K562 (cell line): ENCODE measurements at regions not wholly inside any gene's neighbourhood (a gene's known extent, or its start where the extent isn't known, plus 50 kb on each side); places are given as distances from the start of the nearest gene placed in this dataset.

Experiments
- CBFA2T3 ChIP-seq: fragments of 450-650 bp; IDR thresholded peaks from 2 replicates; pipeline ENCODE4 v1.6.1; 2017
- CEBPG ChIP-seq, 3 experiments: fragments of 200-800 bp in 1 of 3; sonication (Bioruptor generic) in 1 of 3; sonication (generic) in 1 of 3; formaldehyde crosslinking in 1 of 3; IDR thresholded peaks in 2 of 3; conservative IDR thresholded peaks in 1 of 3; 2 replicates each; pipeline versions ENCODE4 v1.6.1 to v1.8.0; 2016 to 2022; ENCODE audit warnings: missing compliant biosample characterization in 2 of 3, missing genetic modification characterization in 2 of 3, mild to moderate bottlenecking in 1 of 3, missing genetic modification reagents in 1 of 3
- CREBBP ChIP-seq: IDR thresholded peaks from one replicate; pipeline ENCODE4 v1.6.1; 2012; ENCODE audit warnings: low read depth, mild to moderate bottlenecking, control low read depth, inconsistent platforms, low read length
- EP300 ChIP-seq: IDR thresholded peaks from 2 replicates; pipeline ENCODE4 v1.6.1; 2012; ENCODE audit warnings: low read length, improper control_type of control experiment
- HES1 ChIP-seq: fragments of 450-650 bp; IDR thresholded peaks from 2 replicates; pipeline ENCODE4 v1.6.1; 2016; ENCODE audit warnings: low read depth, mild to moderate bottlenecking, moderate library complexity
- KLF1 ChIP-seq: fragments of 450-650 bp; IDR thresholded peaks from 2 replicates; pipeline ENCODE4 v1.6.1; 2016; ENCODE audit warnings: missing genetic modification characterization, missing compliant biosample characterization
- LEF1 ChIP-seq: fragments of 450-650 bp; IDR thresholded peaks from 2 replicates; pipeline ENCODE4 v1.6.1; 2016; ENCODE audit warnings: mild to moderate bottlenecking
- MAZ ChIP-seq, 2 experiments: fragments of 450-650 bp in 1 of 2; sonication (generic) in 1 of 2; formaldehyde crosslinking; IDR thresholded peaks in 1 of 2; conservative IDR thresholded peaks in 1 of 2; 2 replicates each; pipeline versions ENCODE4 v1.4.0 to v1.5.0; 2020; ENCODE audit warnings: mild to moderate bottlenecking in 1 of 2, missing genetic modification reagents in 1 of 2
- MEIS2 ChIP-seq: fragments of 450-650 bp; IDR thresholded peaks from 2 replicates; pipeline ENCODE4 v1.6.1; 2014; ENCODE audit warnings: mild to moderate bottlenecking; ENCODE audit not compliant: partially characterized antibody
- MTA2 ChIP-seq: fragments of 450-650 bp; IDR thresholded peaks from 2 replicates; pipeline ENCODE4 v1.6.1; 2016; ENCODE audit warnings: low read depth
- NFATC3 ChIP-seq: fragments of 450-650 bp; IDR thresholded peaks from 2 replicates; pipeline ENCODE4 v1.6.1; 2017; ENCODE audit warnings: mild to moderate bottlenecking
- SMARCC2 ChIP-seq: fragments of 450-650 bp; IDR thresholded peaks from 2 replicates; pipeline ENCODE4 v1.6.1; 2017; ENCODE audit warnings: antibody characterized with exemption, moderate library complexity, mild to moderate bottlenecking, low read depth
- SOX6 ChIP-seq: fragments of 450-650 bp; IDR thresholded peaks from 2 replicates; pipeline ENCODE4 v1.6.1; 2014; ENCODE audit warnings: mild to moderate bottlenecking
- SRSF7 ChIP-seq: fragments of 200-400 bp; formaldehyde crosslinking; optimal IDR thresholded peaks from 2 replicates; pipeline ENCODE3; 2017; ENCODE audit warnings: mild to moderate bottlenecking, low read depth, low read length
- TARDBP ChIP-seq: fragments of 450-650 bp; IDR thresholded peaks from 2 replicates; pipeline ENCODE4 v1.6.1; 2016
- TEAD4 ChIP-seq, 2 experiments: sonication (generic) in 1 of 2; formaldehyde crosslinking in 1 of 2; IDR thresholded peaks; 2 replicates each; pipeline versions ENCODE4 v1.6.1 to v1.8.0; 2012 to 2022; ENCODE audit warnings: borderline replicate concordance in 1 of 2, inconsistent platforms in 1 of 2, low read length in 1 of 2, mild to moderate bottlenecking in 1 of 2, missing genetic modification reagents in 1 of 2
- TRIM24 ChIP-seq, 2 experiments: fragments of 450-650 bp; IDR thresholded peaks; 2 replicates each; pipeline ENCODE4 v1.6.1; 2016
- ZBED1 ChIP-seq: IDR thresholded peaks from 2 replicates; pipeline ENCODE4 v1.6.1; 2014
- ZNF699 ChIP-seq: fragments of 250-450 bp; sonication (Bioruptor Pico); IDR thresholded peaks from 2 replicates; pipeline ENCODE4 v1.8.0; 2021; ENCODE audit warnings: mild to moderate bottlenecking, moderate library complexity; ENCODE audit not compliant: insufficient replicate concordance
- ZNF830 ChIP-seq: fragments of 250-450 bp; sonication (Bioruptor Pico); IDR thresholded peaks from 2 replicates; pipeline ENCODE4 v1.5.0; 2021; ENCODE audit warnings: mild to moderate bottlenecking
- TF ChIP-seq, protein P1 (sequence below), 2 experiments: IDR thresholded peaks in 1 of 2; conservative IDR thresholded peaks in 1 of 2; 2 replicates each; pipeline ENCODE4 v1.6.1; 2016; ENCODE audit warnings: low read depth in 2 of 2, mild to moderate bottlenecking in 1 of 2, missing compliant biosample characterization in 1 of 2, missing genetic modification characterization in 1 of 2, moderate library complexity in 1 of 2
- TF ChIP-seq, protein P2 (sequence below): sonication (generic); formaldehyde crosslinking; IDR thresholded peaks from 2 replicates; pipeline ENCODE4 v1.8.0; 2022; ENCODE audit warnings: mild to moderate bottlenecking, missing genetic modification reagents, borderline replicate concordance
- TF ChIP-seq, protein P3 (sequence below): fragments of 250-450 bp; sonication (Bioruptor Pico); IDR thresholded peaks from 2 replicates; pipeline ENCODE4 v1.5.0; 2020; ENCODE audit warnings: mild to moderate bottlenecking, borderline replicate concordance

- TF ChIP-seq TARDBP = no peak
- no peak for TF ChIP-seq ZNF830 (CRISPR knock-in tag)
- TF ChIP-seq SMARCC2 = no peak
- TF ChIP-seq EP300 = peak; percentile 25; the same call in 1 of the 2 replicates
- TF ChIP-seq CREBBP = no peak
- no peak for TF ChIP-seq CEBPG (CRISPR knock-in tag; IDR thresholded peaks at IDR 0.05)
- TF ChIP-seq CEBPG (tag; conservative IDR thresholded peaks at IDR 0.05 in 1 of 2, IDR thresholded peaks at IDR 0.05 in 1 of 2) = no peak
- TF ChIP-seq MTA2 = peak; percentile 24; the same call in 1 of the 2 replicates
- TF ChIP-seq, protein P1, sequence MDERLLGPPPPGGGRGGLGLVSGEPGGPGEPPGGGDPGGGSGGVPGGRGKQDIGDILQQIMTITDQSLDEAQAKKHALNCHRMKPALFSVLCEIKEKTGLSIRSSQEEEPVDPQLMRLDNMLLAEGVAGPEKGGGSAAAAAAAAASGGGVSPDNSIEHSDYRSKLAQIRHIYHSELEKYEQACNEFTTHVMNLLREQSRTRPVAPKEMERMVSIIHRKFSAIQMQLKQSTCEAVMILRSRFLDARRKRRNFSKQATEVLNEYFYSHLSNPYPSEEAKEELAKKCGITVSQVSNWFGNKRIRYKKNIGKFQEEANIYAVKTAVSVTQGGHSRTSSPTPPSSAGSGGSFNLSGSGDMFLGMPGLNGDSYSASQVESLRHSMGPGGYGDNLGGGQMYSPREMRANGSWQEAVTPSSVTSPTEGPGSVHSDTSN (CRISPR knock-in tag; IDR thresholded peaks at IDR 0.05; ENCODE audit: low read depth) = no peak
- TF ChIP-seq, protein P1 (tag; conservative IDR thresholded peaks at IDR 0.05; ENCODE audit: low read depth) = 0 out of 2 replicates have a peak, but pooled peaks have one; percentile 5
- TF ChIP-seq, protein P2, sequence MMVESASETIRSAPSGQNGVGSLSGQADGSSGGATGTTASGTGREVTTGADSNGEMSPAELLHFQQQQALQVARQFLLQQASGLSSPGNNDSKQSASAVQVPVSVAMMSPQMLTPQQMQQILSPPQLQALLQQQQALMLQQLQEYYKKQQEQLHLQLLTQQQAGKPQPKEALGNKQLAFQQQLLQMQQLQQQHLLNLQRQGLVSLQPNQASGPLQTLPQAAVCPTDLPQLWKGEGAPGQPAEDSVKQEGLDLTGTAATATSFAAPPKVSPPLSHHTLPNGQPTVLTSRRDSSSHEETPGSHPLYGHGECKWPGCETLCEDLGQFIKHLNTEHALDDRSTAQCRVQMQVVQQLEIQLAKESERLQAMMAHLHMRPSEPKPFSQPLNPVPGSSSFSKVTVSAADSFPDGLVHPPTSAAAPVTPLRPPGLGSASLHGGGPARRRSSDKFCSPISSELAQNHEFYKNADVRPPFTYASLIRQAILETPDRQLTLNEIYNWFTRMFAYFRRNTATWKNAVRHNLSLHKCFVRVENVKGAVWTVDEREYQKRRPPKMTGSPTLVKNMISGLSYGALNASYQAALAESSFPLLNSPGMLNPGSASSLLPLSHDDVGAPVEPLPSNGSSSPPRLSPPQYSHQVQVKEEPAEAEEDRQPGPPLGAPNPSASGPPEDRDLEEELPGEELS (CRISPR knock-in tag) = no peak
- TF ChIP-seq SOX6 = peak; percentile 53; the same call in 1 of the 2 replicates
- no peak for TF ChIP-seq LEF1
- no peak for TF ChIP-seq TRIM24 (IDR thresholded peaks at IDR 0.05)
- no peak for TF ChIP-seq SRSF7
- TF ChIP-seq, protein P3, sequence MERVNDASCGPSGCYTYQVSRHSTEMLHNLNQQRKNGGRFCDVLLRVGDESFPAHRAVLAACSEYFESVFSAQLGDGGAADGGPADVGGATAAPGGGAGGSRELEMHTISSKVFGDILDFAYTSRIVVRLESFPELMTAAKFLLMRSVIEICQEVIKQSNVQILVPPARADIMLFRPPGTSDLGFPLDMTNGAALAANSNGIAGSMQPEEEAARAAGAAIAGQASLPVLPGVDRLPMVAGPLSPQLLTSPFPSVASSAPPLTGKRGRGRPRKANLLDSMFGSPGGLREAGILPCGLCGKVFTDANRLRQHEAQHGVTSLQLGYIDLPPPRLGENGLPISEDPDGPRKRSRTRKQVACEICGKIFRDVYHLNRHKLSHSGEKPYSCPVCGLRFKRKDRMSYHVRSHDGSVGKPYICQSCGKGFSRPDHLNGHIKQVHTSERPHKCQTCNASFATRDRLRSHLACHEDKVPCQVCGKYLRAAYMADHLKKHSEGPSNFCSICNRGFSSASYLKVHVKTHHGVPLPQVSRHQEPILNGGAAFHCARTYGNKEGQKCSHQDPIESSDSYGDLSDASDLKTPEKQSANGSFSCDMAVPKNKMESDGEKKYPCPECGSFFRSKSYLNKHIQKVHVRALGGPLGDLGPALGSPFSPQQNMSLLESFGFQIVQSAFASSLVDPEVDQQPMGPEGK = no peak
- TF ChIP-seq NFATC3 = no peak
- TF ChIP-seq HES1 = no peak
- no peak for TF ChIP-seq MAZ (CRISPR knock-in tag; conservative IDR thresholded peaks at IDR 0.05 in 1 of 2, IDR thresholded peaks at IDR 0.05 in 1 of 2)
- no peak for TF ChIP-seq KLF1
- no peak for TF ChIP-seq ZNF699 (CRISPR knock-in tag)
- peak; percentile 74 for TF ChIP-seq MEIS2
- TF ChIP-seq TEAD4 (IDR thresholded peaks at IDR 0.05; ENCODE audit: low read length) = peak; percentile 18; the same call in 1 of the 2 replicates
- TF ChIP-seq TEAD4 (CRISPR knock-in tag; IDR thresholded peaks at IDR 0.05; ENCODE audit: borderline replicate concordance) = no peak
- no peak for TF ChIP-seq ZBED1
- peak; percentile 76 for TF ChIP-seq CBFA2T3
These were observed 426.5 kb downstream of the RPS24 start (continued) for GRCh38 chr10:78460204-78460603.
